ENCODE measurements at regions not wholly inside any gene's neighbourhood (a gene's known extent, or its start where the extent isn't known, plus 50 kb on each side); places are given as distances from the start of the nearest gene placed in this dataset.

GRCh38 chr5:67577424-67577823, 380.8 kb upstream of the CD180 start:
- H3K4me3 ChIP-seq (ENCODE audit: low read depth, low read length): no peak overlapping the region
- peak; percentile 60 for DNase-seq (ENCODE audit: low read depth)
- in situ Hi-C loops (cut with HindIII; ENCODE audit: low sequenced_read_pairs): no loop called here
- TF ChIP-seq, protein P1, sequence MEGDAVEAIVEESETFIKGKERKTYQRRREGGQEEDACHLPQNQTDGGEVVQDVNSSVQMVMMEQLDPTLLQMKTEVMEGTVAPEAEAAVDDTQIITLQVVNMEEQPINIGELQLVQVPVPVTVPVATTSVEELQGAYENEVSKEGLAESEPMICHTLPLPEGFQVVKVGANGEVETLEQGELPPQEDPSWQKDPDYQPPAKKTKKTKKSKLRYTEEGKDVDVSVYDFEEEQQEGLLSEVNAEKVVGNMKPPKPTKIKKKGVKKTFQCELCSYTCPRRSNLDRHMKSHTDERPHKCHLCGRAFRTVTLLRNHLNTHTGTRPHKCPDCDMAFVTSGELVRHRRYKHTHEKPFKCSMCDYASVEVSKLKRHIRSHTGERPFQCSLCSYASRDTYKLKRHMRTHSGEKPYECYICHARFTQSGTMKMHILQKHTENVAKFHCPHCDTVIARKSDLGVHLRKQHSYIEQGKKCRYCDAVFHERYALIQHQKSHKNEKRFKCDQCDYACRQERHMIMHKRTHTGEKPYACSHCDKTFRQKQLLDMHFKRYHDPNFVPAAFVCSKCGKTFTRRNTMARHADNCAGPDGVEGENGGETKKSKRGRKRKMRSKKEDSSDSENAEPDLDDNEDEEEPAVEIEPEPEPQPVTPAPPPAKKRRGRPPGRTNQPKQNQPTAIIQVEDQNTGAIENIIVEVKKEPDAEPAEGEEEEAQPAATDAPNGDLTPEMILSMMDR (IDR thresholded peaks at IDR 0.05; ENCODE audit: low read depth, low read length, missing control alignments): no peak

- in situ Hi-C loops (cut with HindIII; ENCODE audit: low sequenced_read_pairs): no loop called here
- TF ChIP-seq, protein P1 (IDR thresholded peaks at IDR 0.05; ENCODE audit: low read depth, low read length, missing control alignments): no peak
- no peak overlapping the region for H3K4me3 ChIP-seq (ENCODE audit: low read depth, low read length)
- no peak for DNase-seq (ENCODE audit: low read depth)
Measured at GRCh38 chr5:67576112-67576511, 379.5 kb upstream of the CD180 start.

DNA sequence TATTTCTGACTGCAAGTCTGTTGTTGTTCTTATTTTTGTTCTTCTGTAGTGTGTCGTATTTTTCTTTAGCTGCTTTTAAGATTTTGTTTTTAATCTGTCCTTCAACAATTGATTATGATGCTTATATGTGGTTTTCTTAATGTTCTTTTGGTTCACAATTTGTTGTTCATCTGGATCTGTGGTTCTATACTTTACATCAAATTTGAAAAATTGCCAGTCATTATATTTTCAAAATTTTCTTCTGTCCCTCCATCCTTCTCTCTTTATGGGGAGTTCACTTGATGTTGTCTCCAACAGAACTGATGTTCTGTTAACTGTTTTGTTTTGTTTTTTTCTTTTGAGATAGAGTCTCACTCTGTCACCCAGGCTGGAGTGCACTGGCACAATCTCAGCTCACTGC, 378.5 kb upstream of the CD180 start:
- TF ChIP-seq, protein P1 (IDR thresholded peaks at IDR 0.05; ENCODE audit: low read depth, low read length, missing control alignments): no peak
- no peak overlapping the region for H3K4me3 ChIP-seq (ENCODE audit: low read depth, low read length)
- DNase-seq (ENCODE audit: low read depth): no peak
- in situ Hi-C loops (cut with HindIII; ENCODE audit: low sequenced_read_pairs): no loop called here

DNA sequence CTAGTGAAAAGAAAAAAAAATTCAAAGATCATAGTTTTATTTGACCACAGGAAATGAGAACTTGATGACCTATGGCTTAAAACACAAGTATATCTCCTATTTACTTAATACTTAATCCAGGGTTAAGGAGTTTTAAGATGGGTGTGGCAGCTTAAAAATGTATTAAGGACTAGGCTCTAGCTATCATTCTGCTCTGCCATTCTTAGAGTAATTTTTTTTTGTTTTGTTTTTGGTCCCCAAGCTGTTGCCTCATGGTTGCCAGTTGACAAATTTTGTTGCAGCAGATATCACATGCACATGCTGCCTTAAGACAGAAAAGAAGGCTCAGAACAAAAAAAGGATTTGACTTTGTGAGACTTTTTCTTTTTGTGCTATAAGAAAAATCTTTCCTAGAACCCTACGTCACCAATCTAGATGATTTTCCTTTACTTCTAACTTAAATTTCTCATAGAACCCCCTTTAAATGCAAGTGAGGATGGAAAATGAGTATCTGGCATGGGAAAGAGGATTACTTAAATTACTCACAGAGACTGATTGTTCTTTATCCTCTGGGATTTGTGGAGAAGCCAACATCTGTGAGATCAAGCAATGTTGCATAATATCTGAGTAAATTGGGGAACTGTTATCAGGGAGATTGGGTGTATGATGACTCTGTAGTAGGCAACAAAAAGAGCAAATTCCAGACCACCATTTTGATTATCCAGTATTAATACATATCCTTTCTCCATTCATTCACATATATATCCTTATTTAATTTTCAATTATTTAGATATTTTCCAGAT, 364.7 kb upstream of the CD180 start:
- no peak overlapping the region for H3K4me3 ChIP-seq (ENCODE audit: low read depth, low read length)
- in situ Hi-C loops (cut with HindIII; ENCODE audit: low sequenced_read_pairs): no loop called here
- DNase-seq (ENCODE audit: low read depth): no peak
- TF ChIP-seq, protein P1 (IDR thresholded peaks at IDR 0.05; ENCODE audit: low read depth, low read length, missing control alignments): no peak

GRCh38 chr5:67552773-67553172, 356.2 kb upstream of the CD180 start:
- in situ Hi-C loops (cut with HindIII; ENCODE audit: low sequenced_read_pairs): no loop called here
- no peak overlapping the region for H3K4me3 ChIP-seq (ENCODE audit: low read depth, low read length)
- no peak for DNase-seq (ENCODE audit: low read depth)
- TF ChIP-seq, protein P1 (IDR thresholded peaks at IDR 0.05; ENCODE audit: low read depth, low read length, missing control alignments): no peak

DNA sequence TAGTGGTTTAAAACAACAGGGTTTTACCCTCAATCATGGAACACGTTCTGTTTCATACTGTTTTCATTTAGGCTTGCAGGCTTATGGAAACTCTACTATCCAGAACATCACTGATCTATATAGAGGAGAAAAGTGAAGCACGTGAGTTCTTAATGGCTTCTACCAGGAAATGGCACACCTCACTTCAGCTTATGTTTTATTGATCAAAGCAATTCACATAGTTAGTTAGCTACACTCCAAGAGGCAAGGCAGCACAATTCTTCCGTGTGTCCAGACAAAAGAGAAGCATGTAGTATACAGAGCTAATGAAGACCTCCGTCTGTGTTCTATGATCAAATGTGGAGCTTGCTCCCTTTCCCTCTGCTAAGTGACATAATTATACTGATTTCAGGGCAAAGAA, 353.3 kb upstream of the CD180 start:
- no peak for DNase-seq (ENCODE audit: low read depth)
- TF ChIP-seq, protein P1 (IDR thresholded peaks at IDR 0.05; ENCODE audit: low read depth, low read length, missing control alignments): no peak
- in situ Hi-C loops (cut with HindIII; ENCODE audit: low sequenced_read_pairs): no loop called here
- H3K4me3 ChIP-seq (ENCODE audit: low read depth, low read length): no peak overlapping the region
